H9 (cell line): ENCODE measurements at regions not wholly inside any gene's neighbourhood (a gene's known extent, or its start where the extent isn't known, plus 50 kb on each side); places are given as distances from the start of the nearest gene placed in this dataset.

Experiments used
- DNase-seq: peaks from one replicate; pipeline ENCODE4 v3.0.0-alpha.2; 2017
- H2AFZ ChIP-seq: one replicate; pipeline ENCODE4 v1.6.1; 2013; ENCODE audit warnings: mild to moderate bottlenecking, low read length, control low read depth, moderate library complexity
- H2AK5ac ChIP-seq: 2 replicates; pipeline ENCODE4 v1.6.1; 2013; ENCODE audit warnings: low read length, control low read depth, mixed read lengths; ENCODE audit not compliant: insufficient read length
- H2BK120ac ChIP-seq: one replicate; pipeline ENCODE4 v1.6.1; 2013; ENCODE audit warnings: low read depth, mild to moderate bottlenecking, low read length, control low read depth, inconsistent platforms; ENCODE audit not compliant: poor library complexity, severe bottlenecking
- H2BK12ac ChIP-seq: 2 replicates; pipeline ENCODE4 v1.6.1; 2013; ENCODE audit warnings: low read length, control low read depth, mixed read lengths, low read depth; ENCODE audit not compliant: insufficient read length
- H2BK15ac ChIP-seq: 2 replicates; pipeline ENCODE4 v1.6.1; 2013; ENCODE audit warnings: low read depth, low read length, control low read depth
- H2BK20ac ChIP-seq: one replicate; pipeline ENCODE4 v1.6.1; 2013; ENCODE audit warnings: low read depth, mild to moderate bottlenecking, low read length, control low read depth, inconsistent platforms; ENCODE audit not compliant: poor library complexity, severe bottlenecking
- H2BK5ac ChIP-seq: 2 replicates; pipeline ENCODE4 v1.6.1; 2013; ENCODE audit warnings: low read length, control low read depth, mixed read lengths; ENCODE audit not compliant: insufficient read length
- H3K14ac ChIP-seq: 2 replicates; pipeline ENCODE4 v1.6.1; 2013; ENCODE audit warnings: low read length, control low read depth; ENCODE audit not compliant: insufficient read depth
- H3K18ac ChIP-seq: 2 replicates; pipeline ENCODE4 v1.6.1; 2013; ENCODE audit warnings: low read depth, mild to moderate bottlenecking, mixed read lengths, low read length, control low read depth; ENCODE audit not compliant: insufficient read length
- H3K23ac ChIP-seq: 2 replicates; pipeline ENCODE4 v1.6.1; 2013; ENCODE audit warnings: low read length, control low read depth, mixed read lengths, low read depth; ENCODE audit not compliant: insufficient read length
- H3K23me2 ChIP-seq: 2 replicates; pipeline ENCODE4 v1.6.1; 2013; ENCODE audit warnings: low read depth, mild to moderate bottlenecking, mixed read lengths, low read length, control low read depth; ENCODE audit not compliant: insufficient read length, poor library complexity, severe bottlenecking
- H3K27ac ChIP-seq: 2 replicates; pipeline ENCODE4 v1.5.1; 2013; ENCODE audit warnings: low read length, control low read depth, mixed read lengths, low read depth; ENCODE audit not compliant: insufficient read length
- H3K27me3 ChIP-seq: 2 replicates; pipeline ENCODE4 v1.6.1; 2013; ENCODE audit warnings: low read length, control low read depth, inconsistent platforms; ENCODE audit not compliant: insufficient read depth
- H3K4ac ChIP-seq: 2 replicates; pipeline ENCODE4 v1.6.1; 2013; ENCODE audit warnings: low read depth, mild to moderate bottlenecking, control low read depth, inconsistent platforms, low read length, moderate library complexity
- H3K4me1 ChIP-seq: 2 replicates; pipeline ENCODE4 v1.6.1; 2013; ENCODE audit warnings: low read length, control low read depth, inconsistent platforms; ENCODE audit not compliant: insufficient read depth
- H3K4me2 ChIP-seq: 2 replicates; pipeline ENCODE4 v1.6.1; 2013; ENCODE audit warnings: low read length, control low read depth, mixed read lengths; ENCODE audit not compliant: insufficient read length, insufficient read depth
- H3K56ac ChIP-seq: 2 replicates; pipeline ENCODE4 v1.6.1; 2013; ENCODE audit warnings: low read depth, mild to moderate bottlenecking, mixed read lengths, low read length, control low read depth; ENCODE audit not compliant: insufficient read length
- H3K79me1 ChIP-seq: 2 replicates; pipeline ENCODE4 v1.6.1; 2013; ENCODE audit warnings: low read depth, mild to moderate bottlenecking, moderate library complexity, low read length, control low read depth, inconsistent platforms; ENCODE audit not compliant: insufficient read depth, poor library complexity, severe bottlenecking
- H3K79me2 ChIP-seq: 2 replicates; pipeline ENCODE4 v1.6.1; 2013; ENCODE audit warnings: low read length, control low read depth, inconsistent platforms; ENCODE audit not compliant: insufficient read depth
- H3K9ac ChIP-seq: 2 replicates; pipeline ENCODE4 v1.6.1; 2013; ENCODE audit warnings: low read length, control low read depth, mixed read lengths; ENCODE audit not compliant: insufficient read length; ENCODE audit errors: extremely low read depth
- H3K9me3 ChIP-seq: one replicate; pipeline ENCODE4 v1.6.1; 2013; ENCODE audit warnings: low read depth, low read length, inconsistent platforms; ENCODE audit not compliant: control insufficient read depth
- H3T11ph ChIP-seq: one replicate; pipeline ENCODE4 v1.6.1; 2013; ENCODE audit warnings: mild to moderate bottlenecking, low read length, control low read depth, inconsistent platforms
- H4K20me1 ChIP-seq: one replicate; pipeline ENCODE4 v1.6.1; 2013; ENCODE audit not compliant: control insufficient read depth, insufficient read length, insufficient read depth
- H4K5ac ChIP-seq: 2 replicates; pipeline ENCODE4 v1.6.1; 2013; ENCODE audit warnings: low read depth, mild to moderate bottlenecking, mixed read lengths, low read length, control low read depth; ENCODE audit not compliant: insufficient read length
- H4K8ac ChIP-seq: replicated peaks from 2 replicates; pipeline ENCODE4 v1.6.1; 2013; ENCODE audit warnings: low read length, control low read depth, mixed read lengths, low read depth; ENCODE audit not compliant: insufficient read length
- H4K91ac ChIP-seq: 2 replicates; pipeline ENCODE4 v1.6.1; 2013; ENCODE audit warnings: low read depth, mild to moderate bottlenecking, moderate library complexity, mixed read lengths, low read length, control low read depth; ENCODE audit not compliant: insufficient read length
- H3K27ac Mint-ChIP-seq, 3 experiments: 2 replicates in 2 of 3; 3 replicates in 1 of 3; pipeline ENCODE4 v1.8.0; 2020 to 2021; ENCODE audit warnings: mixed read lengths in 3 of 3, mild to moderate bottlenecking in 1 of 3, moderate library complexity in 1 of 3
- H3K27me3 Mint-ChIP-seq: 2 replicates; pipeline ENCODE4 v1.8.0; 2021; ENCODE audit warnings: low read depth, mild to moderate bottlenecking, moderate library complexity, mixed read lengths
- H3K36me3 Mint-ChIP-seq, 3 experiments: 2 replicates in 2 of 3; 3 replicates in 1 of 3; pipeline ENCODE4 v1.8.0; 2020 to 2021; ENCODE audit warnings: low read depth in 3 of 3, mixed read lengths in 3 of 3; ENCODE audit not compliant: insufficient read depth in 1 of 3
- H3K4me1 Mint-ChIP-seq, 2 experiments: 2 replicates each; pipeline ENCODE4 v1.8.0; 2020; ENCODE audit warnings: mixed read lengths in 2 of 2
- H3K4me3 Mint-ChIP-seq, 2 experiments: 2 replicates in 1 of 2; 3 replicates in 1 of 2; pipeline ENCODE4 v1.8.0; 2020 to 2021; ENCODE audit warnings: mild to moderate bottlenecking in 2 of 2, mixed read lengths in 2 of 2, moderate library complexity in 1 of 2
- H3K9me3 Mint-ChIP-seq, 2 experiments: 2 replicates in 1 of 2; 3 replicates in 1 of 2; pipeline ENCODE4 v1.8.0; 2020; ENCODE audit warnings: mild to moderate bottlenecking in 2 of 2, mixed read lengths in 2 of 2, moderate library complexity in 1 of 2
- WGBS: extraction: QIAGEN DNeasy Blood & Tissue Kit; methylation state at CpG from one replicate; pipeline ENCODE4 v1.1.7; 2013; ENCODE audit warnings: missing lambda C conversion rate, low lambda C conversion rate, mixed read lengths; ENCODE audit not compliant: insufficient read length; ENCODE audit errors: extremely low coverage; 5-methylcytosine and 5-hydroxymethylcytosine counted together
- TF ChIP-seq, protein P1 (sequence below): fragments of 200-600 bp; sonication (generic); conservative IDR thresholded peaks from 3 replicates; pipeline ENCODE4 v1.8.0; 2021; ENCODE audit warnings: antibody characterized with exemption, mild to moderate bottlenecking

DNA sequence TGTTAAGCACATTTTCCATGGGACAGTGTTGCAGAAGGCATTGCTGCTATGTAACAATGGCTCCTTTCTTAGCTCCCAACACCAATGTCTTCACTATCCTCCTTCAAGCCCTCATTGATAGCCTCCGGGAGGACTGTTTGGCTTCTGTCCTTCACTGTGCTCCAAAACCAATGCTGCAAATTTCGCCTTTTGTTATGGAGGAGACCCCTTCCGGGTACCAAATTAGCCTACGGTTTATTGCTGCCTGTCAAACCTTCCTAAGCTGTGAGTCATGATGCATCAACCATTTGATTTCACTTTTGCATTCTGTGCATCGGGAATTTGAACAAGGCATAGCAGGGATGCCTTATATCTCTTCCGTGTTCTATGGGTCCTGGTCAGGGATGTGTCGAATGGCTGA lies 432.9 kb downstream of the GATA3 start:
- Histone ChIP-seq H4K8ac (no peak overlapping the region), H3K4ac (no peak overlapping the region), H2AFZ (no peak overlapping the region), H3K23ac (no peak overlapping the region), H2BK5ac (no peak overlapping the region), H3K56ac (no peak overlapping the region), H3K79me2 (no peaks in the 10 kb centered on the region), H4K91ac (no peak overlapping the region), H3K9ac (no peak overlapping the region), H3K23me2 (no peaks in the 10 kb centered on the region), H4K5ac (no peak overlapping the region), H3K4me2 (no peak overlapping the region), H3K79me1 (no peaks in the 10 kb centered on the region), H3T11ph (no peak overlapping the region), H2AK5ac (no peak overlapping the region), H3K27ac (no peak overlapping the region), H3K9me3 (no peaks in the 10 kb centered on the region), H3K14ac (no peak overlapping the region), H3K27me3 (no peaks in the 10 kb centered on the region), H2BK15ac (no peak overlapping the region), H2BK12ac (no peak overlapping the region), H3K4me1 (no peaks in the 10 kb centered on the region; the same call in 1 of the 2 replicates), H3K18ac (no peak overlapping the region), H2BK20ac (no peak overlapping the region), H2BK120ac (no peak overlapping the region), H4K20me1 (no peaks in the 10 kb centered on the region)
- WGBS = no CpG with 5 or more reads among the region's 7 CpGs
- Mint-ChIP-seq H3K4me3 (no peak overlapping the region), H3K36me3 (no peaks in the 10 kb centered on the region), H3K27me3 (peaks cover 1% of the 10 kb centered on the region; the same call in 1 of the 2 replicates), H3K4me1 (peaks cover 9 to 14% of the 10 kb centered on the region in 2 experiments), H3K9me3 (no peaks in the 10 kb centered on the region), H3K27ac (no peak overlapping the region)
- DNase-seq = no peak
- TF ChIP-seq, protein P1, sequence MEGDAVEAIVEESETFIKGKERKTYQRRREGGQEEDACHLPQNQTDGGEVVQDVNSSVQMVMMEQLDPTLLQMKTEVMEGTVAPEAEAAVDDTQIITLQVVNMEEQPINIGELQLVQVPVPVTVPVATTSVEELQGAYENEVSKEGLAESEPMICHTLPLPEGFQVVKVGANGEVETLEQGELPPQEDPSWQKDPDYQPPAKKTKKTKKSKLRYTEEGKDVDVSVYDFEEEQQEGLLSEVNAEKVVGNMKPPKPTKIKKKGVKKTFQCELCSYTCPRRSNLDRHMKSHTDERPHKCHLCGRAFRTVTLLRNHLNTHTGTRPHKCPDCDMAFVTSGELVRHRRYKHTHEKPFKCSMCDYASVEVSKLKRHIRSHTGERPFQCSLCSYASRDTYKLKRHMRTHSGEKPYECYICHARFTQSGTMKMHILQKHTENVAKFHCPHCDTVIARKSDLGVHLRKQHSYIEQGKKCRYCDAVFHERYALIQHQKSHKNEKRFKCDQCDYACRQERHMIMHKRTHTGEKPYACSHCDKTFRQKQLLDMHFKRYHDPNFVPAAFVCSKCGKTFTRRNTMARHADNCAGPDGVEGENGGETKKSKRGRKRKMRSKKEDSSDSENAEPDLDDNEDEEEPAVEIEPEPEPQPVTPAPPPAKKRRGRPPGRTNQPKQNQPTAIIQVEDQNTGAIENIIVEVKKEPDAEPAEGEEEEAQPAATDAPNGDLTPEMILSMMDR = no peak
